AG08395 (cell line): ENCODE measurements at regions not wholly inside any gene's neighbourhood (a gene's known extent, or its start where the extent isn't known, plus 50 kb on each side); places are given as distances from the start of the nearest gene placed in this dataset.
"Not testable (repeated sequence)": the region's sequence is repeated elsewhere in the genome, so short reads cannot be mapped to it uniquely, and the experiment has no call there.

Source experiments
- DNase-seq: peaks from one replicate; pipeline ENCODE4 v3.0.0; 2012; ENCODE audit warnings: mixed read lengths, low spot score

DNA sequence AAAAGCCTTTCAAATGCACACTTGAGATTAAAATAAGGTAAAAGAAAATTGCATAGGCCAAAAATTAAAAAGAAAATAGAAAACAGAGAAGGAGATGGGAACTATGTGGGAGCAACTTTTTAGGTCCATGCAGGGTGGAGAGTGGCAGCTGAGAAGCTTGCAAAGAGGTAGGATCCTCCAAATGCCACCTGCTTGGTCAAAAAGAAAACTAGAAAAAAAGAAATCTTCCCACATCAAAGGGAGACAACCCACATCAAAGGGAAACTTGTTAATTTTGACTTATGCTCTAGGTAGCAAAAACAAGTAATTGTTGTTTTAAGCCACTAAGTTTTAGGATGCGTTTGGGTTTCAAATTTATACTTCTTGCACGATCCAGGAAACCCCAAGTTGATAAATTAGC lies 342.9 kb downstream of the IL20RB start:
- DNase-seq = no peak

GRCh38 chr3:137304313-137305056 lies 346.7 kb downstream of the IL20RB start:
- DNase-seq = no peak

- DNase-seq = no peak
These were observed 366.3 kb downstream of the IL20RB start for GRCh38 chr3:137324114-137324513.

DNA sequence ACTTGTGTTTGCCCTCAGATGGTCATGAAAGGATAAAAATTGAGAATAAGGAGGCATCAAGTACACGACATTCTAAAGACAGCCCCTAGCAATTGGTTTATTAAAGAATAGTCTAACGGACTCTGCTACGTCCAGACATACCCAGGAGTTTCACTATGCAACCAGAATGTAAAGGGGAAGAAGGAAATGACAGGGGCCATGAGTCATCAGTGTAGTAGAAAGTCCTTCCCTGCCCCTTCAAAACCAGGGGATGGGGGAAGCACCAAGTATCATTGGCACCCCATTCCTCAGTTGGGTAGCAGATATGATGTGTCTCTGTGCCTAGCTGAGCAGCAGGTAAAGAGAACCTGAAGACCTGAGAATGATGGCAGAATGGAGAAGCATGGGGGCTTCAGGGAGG lies 367.4 kb downstream of the IL20RB start:
- DNase-seq = no peak

- no peak for DNase-seq
These were observed 368.2 kb downstream of the IL20RB start for GRCh38 chr3:137325934-137326333.

GRCh38 chr3:137329594-137329993 lies 371.8 kb downstream of the IL20RB start:
- no peak for DNase-seq

DNA sequence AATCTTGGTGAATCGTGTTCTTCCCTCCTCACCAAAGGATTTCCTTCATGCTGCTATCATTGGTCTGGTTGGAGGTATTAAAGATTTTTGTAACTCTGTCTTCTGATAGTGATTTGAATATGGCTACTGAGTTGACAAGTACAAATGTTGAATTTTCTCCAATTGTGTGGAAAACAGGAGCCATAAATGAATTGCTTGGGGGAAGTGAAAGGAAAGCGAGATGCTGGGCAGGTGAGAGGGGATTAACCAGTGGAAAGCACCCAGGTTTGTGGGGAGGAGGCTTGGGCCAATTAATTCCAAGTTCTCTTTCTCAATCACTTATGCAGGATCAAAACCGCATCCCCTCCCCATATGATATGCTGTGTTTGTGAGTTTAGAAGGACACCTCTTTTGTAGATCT lies 372.5 kb downstream of the IL20RB start:
- no peak for DNase-seq

DNA sequence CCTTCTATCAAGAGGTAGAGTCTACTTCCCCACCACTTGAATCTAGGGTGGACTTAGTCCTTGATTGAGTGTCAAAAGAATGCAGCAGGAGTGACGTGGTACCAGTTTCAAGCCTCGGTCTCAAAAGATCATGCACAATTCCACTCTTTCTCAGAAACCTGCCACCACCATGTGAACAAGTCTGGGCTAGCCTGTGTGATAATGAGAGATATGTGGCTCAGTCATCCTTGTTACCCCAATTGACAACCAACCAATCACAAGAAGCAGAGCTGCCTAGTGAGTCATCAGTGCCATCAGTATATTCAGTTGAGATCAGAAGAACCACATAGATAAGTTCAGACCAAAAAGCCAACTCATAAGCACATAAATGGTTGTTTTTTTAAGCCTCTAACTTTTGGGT lies 374.5 kb downstream of the IL20RB start:
- DNase-seq = no peak

DNA sequence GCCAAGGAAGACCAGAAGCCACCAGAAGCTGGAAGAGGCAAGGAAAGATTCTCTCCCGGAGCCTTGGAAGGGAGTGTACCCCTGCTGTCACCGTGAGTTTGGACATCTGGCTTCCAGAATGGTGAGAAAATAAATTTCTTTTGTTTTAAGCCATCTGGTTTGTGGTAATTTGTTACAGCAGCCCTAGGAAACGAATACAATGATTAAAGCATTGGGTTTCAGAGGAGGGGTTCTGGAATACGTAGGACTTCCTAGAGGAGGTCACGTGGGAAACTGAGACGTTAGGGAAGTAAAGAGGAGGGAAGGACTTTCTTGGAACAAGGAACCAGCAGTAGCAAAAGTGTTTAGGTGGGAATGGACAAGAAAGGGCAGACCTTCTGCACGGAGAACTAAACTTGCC lies 377.7 kb downstream of the IL20RB start:
- DNase-seq = no peak

DNA sequence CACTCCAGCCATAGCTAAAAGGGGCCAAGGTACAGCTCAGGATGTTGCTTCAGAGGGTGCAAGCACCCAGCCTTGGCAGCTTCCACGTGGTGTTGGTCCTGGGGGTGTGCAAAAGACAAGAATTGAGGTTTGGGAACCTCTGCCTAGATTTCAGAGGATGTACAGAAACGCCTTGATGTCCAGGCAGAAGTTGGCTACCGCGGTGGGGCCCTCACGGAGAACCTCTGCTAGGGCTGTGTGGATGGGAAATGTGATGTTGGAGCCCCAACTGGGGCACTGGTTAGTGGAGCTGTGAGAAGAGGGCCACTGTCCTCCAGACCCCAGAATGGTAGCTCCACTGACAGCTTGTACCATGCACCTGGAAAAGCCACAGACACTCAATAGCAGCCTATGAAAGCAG lies 380.6 kb downstream of the IL20RB start:
- not testable (repeated sequence) for DNase-seq

DNA sequence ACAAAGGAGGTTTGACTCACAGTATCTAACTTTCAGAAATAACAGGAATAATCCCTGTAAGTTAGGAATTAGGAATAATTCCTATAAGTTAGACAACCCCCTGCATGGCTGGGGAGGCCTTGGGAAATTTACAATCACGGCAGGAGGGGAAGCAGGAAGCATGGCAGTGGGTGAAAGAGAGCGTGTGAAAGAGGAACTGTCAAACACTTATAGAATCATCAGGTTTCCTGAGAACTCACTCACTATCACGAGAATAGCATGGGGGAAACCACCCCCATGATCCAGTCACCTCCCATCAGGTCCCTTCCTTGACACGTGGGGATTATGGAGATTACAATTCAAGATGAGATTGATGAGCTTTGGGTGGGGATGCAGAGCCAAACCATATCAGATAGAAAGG lies 385.5 kb downstream of the IL20RB start:
- no peak for DNase-seq

GRCh38 chr3:137347132-137347531 lies 389.3 kb downstream of the IL20RB start:
- no peak for DNase-seq

- DNase-seq = no peak
These were observed 390.1 kb downstream of the IL20RB start for GRCh38 chr3:137347817-137348368.

GRCh38 chr3:137348936-137349335 lies 391.2 kb downstream of the IL20RB start:
- DNase-seq = no peak

DNA sequence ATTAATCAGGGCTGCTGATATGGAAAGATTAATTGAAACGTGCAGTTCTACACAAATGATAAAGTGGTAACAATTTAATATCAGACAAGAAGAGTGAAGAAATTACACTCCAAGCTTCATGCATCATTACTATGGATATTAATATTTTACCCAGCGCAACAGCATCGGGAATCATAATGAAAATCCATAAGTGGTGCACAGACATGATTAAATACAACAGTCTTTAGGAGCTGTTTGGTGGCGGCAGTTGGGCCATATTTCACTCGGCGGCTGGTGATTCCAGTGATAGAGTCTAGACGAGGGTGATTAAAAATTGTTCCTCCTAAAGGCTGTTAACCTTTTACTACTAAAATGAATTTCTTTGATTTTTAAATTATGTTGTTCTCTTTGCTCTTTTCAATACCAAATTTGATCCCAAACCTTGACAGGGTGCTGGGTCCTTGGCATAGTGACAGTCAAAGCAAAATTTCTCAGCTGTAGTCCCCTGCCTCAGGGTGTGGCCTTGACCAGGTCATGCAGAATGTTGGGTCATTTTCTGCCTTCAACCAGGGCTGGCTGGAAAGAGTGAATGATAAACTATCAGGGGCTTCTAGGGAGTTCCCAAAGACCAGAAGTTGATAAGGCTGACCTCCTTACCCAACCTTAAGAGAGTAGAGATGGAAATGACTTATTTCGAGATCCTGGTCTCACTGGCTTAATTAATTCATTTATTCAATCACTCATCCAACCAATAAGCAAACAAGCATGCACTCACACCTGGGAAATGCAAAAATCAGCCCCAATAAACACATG lies 392.0 kb downstream of the IL20RB start:
- no peak for DNase-seq

GRCh38 chr3:137360531-137361201 lies 402.9 kb downstream of the IL20RB start:
- no peak for DNase-seq

DNA sequence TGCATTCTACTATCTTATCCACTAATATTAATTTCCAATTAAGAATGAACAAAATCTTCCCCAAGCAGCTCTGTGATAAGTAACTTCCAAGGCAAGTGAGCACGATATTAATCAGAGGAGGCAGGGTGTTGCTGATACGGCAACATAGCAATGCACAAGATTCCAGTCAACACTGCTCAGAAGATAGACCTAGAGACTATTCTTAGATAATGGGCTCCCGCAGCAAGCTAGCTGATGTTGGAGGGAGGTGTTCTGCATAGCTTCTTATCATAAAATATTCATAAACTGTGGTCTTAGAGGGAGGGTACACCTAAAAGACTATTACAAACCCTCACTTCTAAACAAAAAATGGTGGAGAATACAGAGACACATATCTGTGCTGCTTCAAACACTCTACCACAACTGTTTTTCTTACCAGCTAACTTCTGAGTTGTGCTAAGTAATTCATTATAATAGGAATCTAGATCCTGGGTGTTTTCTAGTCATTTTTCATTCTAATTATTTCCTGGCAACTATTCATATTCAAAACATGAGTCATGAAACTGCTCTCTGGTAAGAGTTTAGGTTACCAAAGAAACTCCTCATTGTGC lies 382.0 kb upstream of the SOX14 start:
- DNase-seq = no peak

GRCh38 chr3:137385922-137386321 lies 378.2 kb upstream of the SOX14 start:
- no peak for DNase-seq

DNA sequence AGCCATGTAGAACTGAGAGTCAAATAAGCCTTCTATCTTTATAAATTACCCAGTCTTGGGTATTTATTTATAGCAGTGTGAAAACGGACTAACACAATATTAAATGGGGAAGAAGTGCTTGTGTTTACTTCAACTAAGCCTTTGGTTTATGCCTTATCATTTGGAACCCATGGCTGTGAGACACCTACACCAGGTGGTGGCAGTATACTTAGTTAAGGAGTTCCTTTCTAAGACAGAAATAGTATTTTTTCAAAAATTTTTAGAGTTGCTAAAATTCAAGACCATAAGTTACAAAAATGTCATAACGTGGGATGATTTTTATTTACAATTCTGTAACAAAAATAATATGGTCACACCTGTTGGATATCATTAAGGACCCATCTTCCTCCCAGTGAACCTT lies 354.5 kb upstream of the SOX14 start:
- no peak for DNase-seq

DNA sequence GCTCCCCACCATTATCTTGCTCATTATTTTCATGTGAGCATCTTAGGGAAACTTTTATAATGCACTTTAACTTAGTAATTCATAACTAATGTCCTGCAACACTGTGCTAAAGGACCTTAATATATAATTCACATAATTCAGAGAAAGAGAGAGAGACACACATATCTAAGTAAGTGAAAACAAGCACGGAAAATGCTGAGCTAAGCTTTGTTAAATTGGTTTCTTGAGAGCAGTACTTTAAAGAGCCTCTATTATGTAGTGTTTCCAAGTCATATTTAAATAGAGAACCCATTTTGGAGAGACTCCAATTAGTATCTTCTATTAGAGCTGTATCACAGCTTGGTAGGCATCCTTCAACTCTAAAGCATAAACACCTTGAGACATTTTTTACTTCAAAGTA lies 354.1 kb upstream of the SOX14 start:
- DNase-seq = no peak

- DNase-seq = no peak
These were observed 343.7 kb upstream of the SOX14 start for GRCh38 chr3:137420198-137420995.

- no peak for DNase-seq
These were observed 325.6 kb upstream of the SOX14 start for GRCh38 chr3:137438561-137438960.
